Suprapubic skin (tissue), 4 donors: ENCODE measurements at regions not wholly inside any gene's neighbourhood (a gene's known extent, or its start where the extent isn't known, plus 50 kb on each side); places are given as distances from the start of the nearest gene placed in this dataset.

ENCODE experiments used
- DNase-seq, 2 donors: peaks; one replicate each; pipeline ENCODE4 v3.0.0-alpha.2; 2019; ENCODE audit warnings: low spot score in 2 of 2
- H3K27ac ChIP-seq: fragments of 200-600 bp; sonication (generic); one replicate; pipeline ENCODE4 v1.5.1; 2019
- H3K27me3 ChIP-seq: fragments of 200-600 bp; sonication (generic); one replicate; pipeline ENCODE4 v1.5.1; 2019
- H3K36me3 ChIP-seq: fragments of 200-600 bp; sonication (generic); one replicate; pipeline ENCODE4 v1.5.1; 2019
- H3K4me1 ChIP-seq: fragments of 200-600 bp; sonication (generic); one replicate; pipeline ENCODE4 v1.5.1; 2019
- H3K4me3 ChIP-seq: fragments of 200-600 bp; sonication (generic); one replicate; pipeline ENCODE4 v1.5.1; 2019; ENCODE audit warnings: mild to moderate bottlenecking
- H3K9me3 ChIP-seq: fragments of 200-600 bp; sonication (generic); one replicate; pipeline ENCODE4 v1.5.1; 2019
- CTCF ChIP-seq, 2 donors: fragments of 200-600 bp in 1 of 2; fragments of 450-650 bp in 1 of 2; sonication (generic) in 1 of 2; IDR thresholded peaks; one replicate each; pipeline ENCODE4 v1.5.1; 2016 to 2019; ENCODE audit warnings: antibody characterized with exemption in 2 of 2, mild to moderate bottlenecking in 1 of 2, moderate library complexity in 1 of 2
- EP300 ChIP-seq: sonication (generic); formaldehyde crosslinking; IDR thresholded peaks from one replicate; pipeline ENCODE4 v1.6.1; 2017; ENCODE audit warnings: antibody characterized with exemption
- POLR2A ChIP-seq, 2 donors: fragments of 450-650 bp; IDR thresholded peaks; one replicate each; pipeline ENCODE4 v1.6.1; 2017; ENCODE audit warnings: antibody characterized with exemption in 2 of 2, mild to moderate bottlenecking in 2 of 2, moderate library complexity in 2 of 2
- POLR2AphosphoS5 ChIP-seq, 3 donors: sonication (generic); formaldehyde crosslinking; IDR thresholded peaks; one replicate each; pipeline ENCODE4 v1.6.1; 2017; ENCODE audit warnings: antibody characterized with exemption in 3 of 3
- WGBS: methylation state at CpG from one replicate; pipeline ENCODE4 v1.1.5; 2018; 5-methylcytosine and 5-hydroxymethylcytosine counted together

GRCh38 chr10:53140506-53140905 lies 367.9 kb upstream of the MBL2 start:
- TF ChIP-seq EP300 (no peak), POLR2A (IDR thresholded peaks at IDR 0.05) (no peak), CTCF (IDR thresholded peaks at IDR 0.05) (no peak), POLR2AphosphoS5 (IDR thresholded peaks at IDR 0.05) (no peak)

GRCh38 chr10:53135897-53136253 lies 363.3 kb upstream of the MBL2 start:
- no peak for TF ChIP-seq POLR2AphosphoS5 (IDR thresholded peaks at IDR 0.05)
- no peak for TF ChIP-seq POLR2A (IDR thresholded peaks at IDR 0.05)
- no peak for TF ChIP-seq EP300
- no peak for TF ChIP-seq CTCF (IDR thresholded peaks at IDR 0.05)
- no peak overlapping the region for H3K4me3 ChIP-seq
- H3K27me3 ChIP-seq = no peaks in the 10 kb centered on the region
- H3K36me3 ChIP-seq = no peaks in the 10 kb centered on the region
- peaks cover 3% of the 10 kb centered on the region for H3K9me3 ChIP-seq
- no peak overlapping the region for H3K27ac ChIP-seq
- DNase-seq = no peak
- 86% methylated on average over 2 of the region's 2 CpGs for WGBS
- H3K4me1 ChIP-seq = no peaks in the 10 kb centered on the region

More at GRCh38 chr10:53140506-53140905, 367.9 kb upstream of the MBL2 start:
- H3K36me3 ChIP-seq = no peaks in the 10 kb centered on the region
- H3K27me3 ChIP-seq = no peaks in the 10 kb centered on the region
- H3K9me3 ChIP-seq = peaks cover 3% of the 10 kb centered on the region
- H3K4me3 ChIP-seq = no peak overlapping the region
- 38% methylated on average over 1 of the region's 1 CpG for WGBS
- no peak overlapping the region for H3K27ac ChIP-seq
- no peak for DNase-seq
- no peaks in the 10 kb centered on the region for H3K4me1 ChIP-seq

GRCh38 chr10:53135213-53135896 lies 362.8 kb upstream of the MBL2 start:
- TF ChIP-seq EP300 (no peak), POLR2A (IDR thresholded peaks at IDR 0.05) (no peak), POLR2AphosphoS5 (IDR thresholded peaks at IDR 0.05) (no peak), CTCF (IDR thresholded peaks at IDR 0.05) (no peak)
- Histone ChIP-seq H3K9me3 (no peaks in the 10 kb centered on the region), H3K4me1 (no peaks in the 10 kb centered on the region), H3K36me3 (no peaks in the 10 kb centered on the region), H3K27ac (no peak overlapping the region), H3K4me3 (no peak overlapping the region), H3K27me3 (no peaks in the 10 kb centered on the region)
- WGBS = 86% methylated on average over 2 of the region's 2 CpGs
- no peak for DNase-seq

GRCh38 chr10:53134050-53134449 lies 361.5 kb upstream of the MBL2 start:
- DNase-seq = no peak
- H3K27me3 ChIP-seq = no peaks in the 10 kb centered on the region
- no peaks in the 10 kb centered on the region for H3K36me3 ChIP-seq
- no peaks in the 10 kb centered on the region for H3K4me1 ChIP-seq
- 60% methylated on average over 4 of the region's 4 CpGs for WGBS
- H3K4me3 ChIP-seq = no peak overlapping the region
- no peak overlapping the region for H3K27ac ChIP-seq
- no peak for TF ChIP-seq EP300
- no peak for TF ChIP-seq POLR2AphosphoS5 (IDR thresholded peaks at IDR 0.05)
- no peak for TF ChIP-seq POLR2A (IDR thresholded peaks at IDR 0.05)
- no peak for TF ChIP-seq CTCF (IDR thresholded peaks at IDR 0.05)
- no peaks in the 10 kb centered on the region for H3K9me3 ChIP-seq

- no peak overlapping the region for H3K27ac ChIP-seq
These were observed 357.8 kb upstream of the MBL2 start for GRCh38 chr10:53130337-53130736.

More at GRCh38 chr10:53130337-53130736, 357.8 kb upstream of the MBL2 start:
- no peak for TF ChIP-seq POLR2AphosphoS5 (IDR thresholded peaks at IDR 0.05)
- TF ChIP-seq EP300 = no peak
- TF ChIP-seq POLR2A (IDR thresholded peaks at IDR 0.05) = no peak
- TF ChIP-seq CTCF (IDR thresholded peaks at IDR 0.05) = no peak
- H3K27me3 ChIP-seq = no peaks in the 10 kb centered on the region
- no peaks in the 10 kb centered on the region for H3K36me3 ChIP-seq
- no peaks in the 10 kb centered on the region for H3K4me1 ChIP-seq
- H3K9me3 ChIP-seq = no peaks in the 10 kb centered on the region
- no peak for DNase-seq
- no peak overlapping the region for H3K4me3 ChIP-seq
